ENCODE measurements at regions not wholly inside any gene's neighbourhood (a gene's known extent, or its start where the extent isn't known, plus 50 kb on each side); places are given as distances from the start of the nearest gene placed in this dataset.

DNA sequence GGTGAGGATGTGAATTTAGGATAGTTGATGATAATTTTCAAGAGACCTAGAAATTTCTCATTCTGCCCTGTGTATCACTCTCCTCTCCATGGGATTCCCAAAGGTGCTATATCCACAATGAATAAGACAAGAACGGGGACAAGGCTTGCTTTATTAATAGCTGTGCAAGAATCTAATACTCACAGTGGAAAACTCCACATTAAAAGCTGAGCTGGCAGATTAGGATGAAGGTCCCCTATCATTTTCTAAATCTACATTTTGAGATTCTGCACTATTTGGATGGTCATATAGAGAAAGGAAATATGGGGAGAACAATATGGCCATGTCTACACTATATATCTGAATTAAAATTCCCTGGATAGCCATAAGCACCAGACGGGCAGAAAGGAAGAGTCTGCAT, 411.0 kb upstream of the TGFBR2 start:
- no peak for ATAC-seq
- H3K9me3 Mint-ChIP-seq, result peaks cover under 1% of the 10 kb centered on the region; the same call in 1 of the 2 replicates
- no peaks in the 10 kb centered on the region for H3K27me3 Mint-ChIP-seq (ENCODE audit: low read depth)
- no peak for TF ChIP-seq ESRRA (CRISPR knock-in tag; IDR thresholded peaks at IDR 0.05; ENCODE audit: borderline replicate concordance)
- no peak for TF ChIP-seq ZNF263 (CRISPR knock-in tag; IDR thresholded peaks at IDR 0.05; ENCODE audit: low read depth)
- TF ChIP-seq, protein P1, sequence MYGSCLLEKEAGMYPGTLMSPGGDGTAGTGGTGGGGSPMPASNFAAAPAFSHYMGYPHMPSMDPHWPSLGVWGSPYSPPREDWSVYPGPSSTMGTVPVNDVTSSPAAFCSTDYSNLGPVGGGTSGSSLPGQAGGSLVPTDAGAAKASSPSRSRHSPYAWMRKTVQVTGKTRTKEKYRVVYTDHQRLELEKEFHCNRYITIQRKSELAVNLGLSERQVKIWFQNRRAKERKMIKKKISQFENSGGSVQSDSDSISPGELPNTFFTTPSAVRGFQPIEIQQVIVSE (CRISPR knock-in tag; IDR thresholded peaks at IDR 0.05; ENCODE audit: borderline replicate concordance), result no peak
- no peak for TF ChIP-seq HMGA2 (CRISPR knock-in tag; IDR thresholded peaks at IDR 0.05)
- TF ChIP-seq NFE2L1 (CRISPR knock-in tag; IDR thresholded peaks at IDR 0.05), result no peak
- no peak for TF ChIP-seq ATF3 (CRISPR knock-in tag; conservative IDR thresholded peaks at IDR 0.05)
- no peak for TF ChIP-seq AR (CRISPR knock-in tag; IDR thresholded peaks at IDR 0.05)
- no peak for TF ChIP-seq E2F5 (CRISPR knock-in tag; IDR thresholded peaks at IDR 0.05)
- TF ChIP-seq GRHL2 (CRISPR knock-in tag; IDR thresholded peaks at IDR 0.05; ENCODE audit: insufficient replicate concordance, severe bottlenecking), result no peak
- no peak for TF ChIP-seq CREM (CRISPR knock-in tag; IDR thresholded peaks at IDR 0.05)
- no peak overlapping the region for H3K4me3 Mint-ChIP-seq
- ChIA-PET POLR2A (no interaction called here), CTCF (interaction anchor here (1.0 to 5.5 kb wide), 2 partner anchors 61 to 153 kb away, joined by 3 to 84 read pairs; no protein-coding TSS in a partner anchor)
- H3K4me1 Mint-ChIP-seq, result peaks cover 10% of the 10 kb centered on the region
- H3K27ac Mint-ChIP-seq, result no peak overlapping the region
- no peaks in the 10 kb centered on the region for H3K36me3 Mint-ChIP-seq
- DNase-seq (ENCODE audit: low spot score), result no peak

DNA sequence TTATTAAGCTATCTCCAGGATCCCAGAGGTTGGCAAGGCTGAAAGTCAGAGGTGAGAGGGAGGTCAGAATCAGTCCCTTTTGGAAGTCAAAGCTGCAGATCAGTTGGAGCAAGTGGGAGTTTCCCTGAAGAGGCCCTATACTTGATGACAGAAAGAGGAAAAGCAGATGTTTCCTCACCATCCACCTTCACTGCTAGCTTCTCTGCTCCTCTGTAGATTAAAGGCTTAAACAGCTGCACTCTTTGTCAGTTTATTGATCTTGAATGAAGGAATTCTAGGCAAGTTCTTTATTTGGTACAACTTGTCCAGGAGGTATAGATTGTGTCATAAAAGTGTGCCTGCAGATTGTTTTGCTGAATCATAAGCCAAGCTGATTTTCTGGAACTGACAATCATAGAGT, 408.2 kb upstream of the TGFBR2 start:
- peaks cover 8% of the 10 kb centered on the region; the same call in 1 of the 2 replicates for H3K9me3 Mint-ChIP-seq
- no peaks in the 10 kb centered on the region for H3K27me3 Mint-ChIP-seq (ENCODE audit: low read depth)
- ChIA-PET CTCF (interaction anchor here (0.7 to 5.5 kb wide), 14 partner anchors 30 to 1531 kb away, joined by 3 to 84 read pairs (median 5); no protein-coding TSS in a partner anchor), POLR2A (no interaction called here)
- H3K36me3 Mint-ChIP-seq, result no peaks in the 10 kb centered on the region
- peaks cover 10% of the 10 kb centered on the region for H3K4me1 Mint-ChIP-seq
- no peak overlapping the region for H3K4me3 Mint-ChIP-seq
- TF ChIP-seq GABPB1 (CRISPR knock-in tag; IDR thresholded peaks at IDR 0.05), result no peak
- no peak for TF ChIP-seq FOXP1 (CRISPR knock-in tag; IDR thresholded peaks at IDR 0.05; ENCODE audit: borderline replicate concordance)
- TF ChIP-seq GRHL2 (CRISPR knock-in tag; IDR thresholded peaks at IDR 0.05; ENCODE audit: insufficient replicate concordance, severe bottlenecking), result no peak
- TF ChIP-seq MXD4 (CRISPR knock-in tag; IDR thresholded peaks at IDR 0.05; ENCODE audit: borderline replicate concordance), result no peak
- TF ChIP-seq HMGA2 (CRISPR knock-in tag; IDR thresholded peaks at IDR 0.05), result no peak
- no peak for TF ChIP-seq PRRX2 (CRISPR knock-in tag; IDR thresholded peaks at IDR 0.05)
- TF ChIP-seq CBFB (CRISPR knock-in tag; IDR thresholded peaks at IDR 0.05; ENCODE audit: low read depth), result no peak
- TF ChIP-seq, protein P2, sequence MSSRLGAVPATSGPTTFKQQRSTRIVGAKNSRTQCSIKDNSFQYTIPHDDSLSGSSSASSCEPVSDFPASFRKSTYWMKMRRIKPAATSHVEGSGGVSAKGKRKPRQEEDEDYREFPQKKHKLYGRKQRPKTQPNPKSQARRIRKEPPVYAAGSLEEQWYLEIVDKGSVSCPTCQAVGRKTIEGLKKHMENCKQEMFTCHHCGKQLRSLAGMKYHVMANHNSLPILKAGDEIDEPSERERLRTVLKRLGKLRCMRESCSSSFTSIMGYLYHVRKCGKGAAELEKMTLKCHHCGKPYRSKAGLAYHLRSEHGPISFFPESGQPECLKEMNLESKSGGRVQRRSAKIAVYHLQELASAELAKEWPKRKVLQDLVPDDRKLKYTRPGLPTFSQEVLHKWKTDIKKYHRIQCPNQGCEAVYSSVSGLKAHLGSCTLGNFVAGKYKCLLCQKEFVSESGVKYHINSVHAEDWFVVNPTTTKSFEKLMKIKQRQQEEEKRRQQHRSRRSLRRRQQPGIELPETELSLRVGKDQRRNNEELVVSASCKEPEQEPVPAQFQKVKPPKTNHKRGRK (CRISPR knock-in tag; IDR thresholded peaks at IDR 0.05; ENCODE audit: borderline replicate concordance), result no peak
- no peak for TF ChIP-seq ZMAT4 (CRISPR knock-in tag; IDR thresholded peaks at IDR 0.05)
- TF ChIP-seq, protein P3, sequence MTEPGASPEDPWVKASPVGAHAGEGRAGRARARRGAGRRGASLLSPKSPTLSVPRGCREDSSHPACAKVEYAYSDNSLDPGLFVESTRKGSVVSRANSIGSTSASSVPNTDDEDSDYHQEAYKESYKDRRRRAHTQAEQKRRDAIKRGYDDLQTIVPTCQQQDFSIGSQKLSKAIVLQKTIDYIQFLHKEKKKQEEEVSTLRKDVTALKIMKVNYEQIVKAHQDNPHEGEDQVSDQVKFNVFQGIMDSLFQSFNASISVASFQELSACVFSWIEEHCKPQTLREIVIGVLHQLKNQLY (CRISPR knock-in tag; IDR thresholded peaks at IDR 0.05), result no peak
- no peak for TF ChIP-seq ELF4 (CRISPR knock-in tag; IDR thresholded peaks at IDR 0.05; ENCODE audit: low read depth)
- no peak for DNase-seq (ENCODE audit: low spot score)
- no peak overlapping the region for H3K27ac Mint-ChIP-seq
- ATAC-seq, result no peak
